Neural progenitor cell (in vitro differentiated cells): ENCODE measurements at regions not wholly inside any gene's neighbourhood (a gene's known extent, or its start where the extent isn't known, plus 50 kb on each side); places are given as distances from the start of the nearest gene placed in this dataset.

Experiments used
- EZH2phosphoT487 ChIP-seq: fragments of 200-600 bp; sonication (generic); IDR thresholded peaks from 2 replicates; pipeline ENCODE4 v1.6.1; 2017; ENCODE audit warnings: antibody characterized with exemption
- TF ChIP-seq, protein P1 (sequence below): fragments of 200-600 bp; sonication (generic); IDR thresholded peaks from 2 replicates; pipeline ENCODE4 v1.5.1; 2017; ENCODE audit warnings: antibody characterized with exemption, mild to moderate bottlenecking

- TF ChIP-seq, protein P1, sequence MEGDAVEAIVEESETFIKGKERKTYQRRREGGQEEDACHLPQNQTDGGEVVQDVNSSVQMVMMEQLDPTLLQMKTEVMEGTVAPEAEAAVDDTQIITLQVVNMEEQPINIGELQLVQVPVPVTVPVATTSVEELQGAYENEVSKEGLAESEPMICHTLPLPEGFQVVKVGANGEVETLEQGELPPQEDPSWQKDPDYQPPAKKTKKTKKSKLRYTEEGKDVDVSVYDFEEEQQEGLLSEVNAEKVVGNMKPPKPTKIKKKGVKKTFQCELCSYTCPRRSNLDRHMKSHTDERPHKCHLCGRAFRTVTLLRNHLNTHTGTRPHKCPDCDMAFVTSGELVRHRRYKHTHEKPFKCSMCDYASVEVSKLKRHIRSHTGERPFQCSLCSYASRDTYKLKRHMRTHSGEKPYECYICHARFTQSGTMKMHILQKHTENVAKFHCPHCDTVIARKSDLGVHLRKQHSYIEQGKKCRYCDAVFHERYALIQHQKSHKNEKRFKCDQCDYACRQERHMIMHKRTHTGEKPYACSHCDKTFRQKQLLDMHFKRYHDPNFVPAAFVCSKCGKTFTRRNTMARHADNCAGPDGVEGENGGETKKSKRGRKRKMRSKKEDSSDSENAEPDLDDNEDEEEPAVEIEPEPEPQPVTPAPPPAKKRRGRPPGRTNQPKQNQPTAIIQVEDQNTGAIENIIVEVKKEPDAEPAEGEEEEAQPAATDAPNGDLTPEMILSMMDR: no peak
- TF ChIP-seq EZH2phosphoT487: no peak
Observed at GRCh38 chr4:145388043-145388442, 93.6 kb upstream of the SMAD1 start.
